GM21360 (cell line): ENCODE measurements at regions not wholly inside any gene's neighbourhood (a gene's known extent, or its start where the extent isn't known, plus 50 kb on each side); places are given as distances from the start of the nearest gene placed in this dataset.

Source experiments
- ATAC-seq: cut with Tn5 transposase; IDR thresholded peaks from one replicate; pipeline ENCODE4 v1.9.1; 2021; ENCODE audit warnings: mild to moderate bottlenecking, moderate library complexity; ENCODE audit not compliant: unreplicated experiment

DNA sequence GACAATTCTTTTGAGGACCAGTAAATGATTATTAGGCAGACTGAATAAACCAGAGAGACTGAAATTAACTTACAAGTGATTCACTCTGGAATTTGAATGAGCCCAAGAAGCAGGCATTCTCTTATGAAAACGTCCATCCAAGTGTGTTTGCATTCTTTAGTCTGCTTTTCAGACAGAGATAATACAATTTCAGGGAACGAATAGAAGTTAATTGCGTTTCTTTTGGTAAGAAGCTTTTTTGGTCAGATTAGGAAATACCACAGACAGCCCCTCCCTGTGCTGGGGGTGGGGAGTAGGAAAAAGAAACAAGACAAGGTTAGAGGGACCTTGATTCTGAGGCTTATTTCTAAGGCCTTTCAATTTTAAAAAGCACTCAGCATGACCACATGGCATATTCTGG is 874.4 kb downstream of the SUCLG1 start:
- no peak for ATAC-seq

DNA sequence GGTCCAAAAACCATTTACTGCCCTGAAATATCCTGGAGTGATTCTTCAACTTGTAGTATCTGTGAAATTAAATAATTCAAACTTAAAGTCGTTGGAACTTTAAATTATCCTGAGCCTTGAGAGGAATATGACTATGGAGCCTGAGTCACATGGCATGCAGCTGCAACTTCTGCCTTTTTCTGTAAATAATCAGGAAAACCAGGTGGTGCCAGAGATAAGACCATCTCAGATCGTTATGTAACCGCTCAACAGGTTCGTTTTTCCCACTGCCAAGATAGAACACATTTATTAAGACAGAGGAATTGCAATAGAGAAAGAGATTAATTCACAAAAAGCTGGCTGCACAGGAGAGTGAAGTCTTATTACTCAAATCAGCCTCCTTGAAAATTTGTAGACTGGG is 876.5 kb downstream of the SUCLG1 start:
- ATAC-seq: no peak

DNA sequence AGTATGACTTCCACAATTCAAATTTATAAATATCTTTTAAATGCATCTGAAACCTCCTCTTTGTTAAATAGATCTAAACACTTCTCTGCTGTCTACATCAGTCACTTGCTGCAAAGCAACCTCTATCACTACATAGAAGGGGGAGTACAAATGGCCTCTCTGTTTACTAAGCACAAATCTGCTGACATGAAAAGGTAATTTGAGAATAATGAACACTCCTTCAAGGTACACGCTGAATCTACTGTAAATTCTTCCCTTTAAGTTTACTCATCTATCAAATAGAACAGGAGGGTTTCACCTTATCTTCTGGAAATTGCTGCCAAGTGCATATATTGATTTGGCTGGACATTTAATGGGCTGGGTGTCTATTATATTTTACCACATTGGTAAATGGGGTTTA is 879.6 kb downstream of the SUCLG1 start:
- ATAC-seq: no peak

DNA sequence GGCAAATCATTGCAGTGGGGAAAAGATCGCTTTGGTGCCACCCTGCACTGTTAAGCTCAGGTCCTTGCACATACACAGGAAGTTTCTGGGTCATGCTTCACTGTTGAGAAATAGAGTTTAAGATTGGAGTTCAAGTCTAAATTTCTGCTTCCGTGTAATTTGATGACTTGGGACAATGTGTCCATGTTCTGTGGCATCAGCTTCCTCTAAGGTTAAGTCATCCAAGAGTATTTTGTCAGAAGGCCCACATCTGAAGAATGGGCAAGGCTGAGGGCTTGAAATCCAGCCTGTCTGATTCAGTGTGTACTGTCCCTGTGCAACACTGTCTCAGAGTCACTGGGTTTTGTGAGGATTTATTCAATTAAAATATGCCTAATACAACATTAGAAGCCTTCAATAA is 880.7 kb downstream of the SUCLG1 start:
- no peak for ATAC-seq

DNA sequence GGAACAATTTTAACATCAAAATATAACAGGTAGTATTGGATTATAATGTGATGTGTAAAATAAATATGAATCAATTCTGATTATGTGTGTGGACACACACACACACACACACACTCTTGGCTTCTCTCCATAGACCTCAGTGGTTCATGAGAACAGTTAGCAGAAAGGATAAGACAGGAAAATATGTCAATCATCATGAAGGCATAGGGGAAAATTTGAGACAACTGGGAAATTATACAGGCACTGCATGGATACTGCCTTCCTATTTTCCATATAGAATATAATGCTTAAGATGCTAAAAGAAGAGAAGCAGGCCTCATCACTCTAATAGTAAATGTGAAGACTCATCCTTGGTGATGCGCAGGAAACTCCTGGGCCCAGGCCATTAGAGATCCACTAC is 884.5 kb downstream of the SUCLG1 start:
- no peak for ATAC-seq

DNA sequence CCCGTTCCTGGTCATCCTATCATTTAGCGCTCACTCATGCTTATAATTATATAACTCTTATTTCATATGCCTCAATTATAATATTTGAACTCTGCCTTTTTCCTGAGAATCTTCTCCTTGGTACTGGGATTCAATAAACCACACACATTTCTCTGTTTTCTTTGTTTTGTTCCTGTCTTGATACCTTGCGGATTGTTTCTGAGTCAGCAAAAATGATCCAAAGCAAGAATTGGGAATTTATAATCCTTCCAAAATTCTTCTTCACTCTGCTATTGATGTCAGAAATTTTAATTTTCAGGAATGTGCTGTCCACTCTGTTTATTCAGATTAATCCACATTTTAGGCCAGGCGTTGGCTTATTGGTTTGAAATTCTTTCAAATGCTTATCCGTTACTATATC is 886.0 kb downstream of the SUCLG1 start:
- ATAC-seq: no peak

DNA sequence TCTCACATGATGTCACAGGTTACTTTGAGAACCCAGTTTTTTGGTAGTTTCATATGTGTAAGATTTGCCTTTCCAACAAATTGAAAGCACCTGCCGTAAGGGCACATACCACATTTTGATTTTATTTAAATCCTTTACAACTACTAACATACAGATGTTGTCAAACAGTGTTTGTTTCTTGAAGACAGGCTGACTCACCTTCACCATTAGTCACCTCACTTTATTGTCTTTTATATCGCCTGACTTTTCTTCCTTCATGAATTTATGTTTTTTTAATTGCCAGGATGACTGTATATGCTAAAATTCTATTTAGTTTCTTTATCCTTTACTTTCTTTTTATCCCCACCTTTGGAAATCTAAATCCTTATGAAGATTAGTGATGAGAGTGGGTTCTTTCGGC is 886.7 kb downstream of the SUCLG1 start:
- ATAC-seq: no peak

DNA sequence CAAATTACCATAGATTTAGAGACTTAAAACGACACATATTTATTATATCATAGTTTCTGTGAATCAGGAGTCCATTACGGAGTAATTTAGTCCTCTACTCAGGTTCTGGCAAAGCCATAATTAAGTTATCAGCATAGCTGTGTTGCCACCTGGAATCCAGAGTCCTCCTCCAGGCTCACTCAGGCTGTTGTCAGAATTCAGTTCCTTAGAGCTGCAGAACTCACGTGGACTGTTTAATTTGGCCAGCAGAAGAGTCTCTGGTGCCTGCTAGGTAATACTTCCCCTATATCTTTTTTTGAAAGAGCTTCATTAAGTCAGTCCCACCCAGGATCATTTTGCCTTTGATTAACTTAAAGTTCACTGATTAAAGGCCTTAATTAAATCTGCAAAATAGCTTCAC is 891.5 kb downstream of the SUCLG1 start:
- no peak for ATAC-seq

DNA sequence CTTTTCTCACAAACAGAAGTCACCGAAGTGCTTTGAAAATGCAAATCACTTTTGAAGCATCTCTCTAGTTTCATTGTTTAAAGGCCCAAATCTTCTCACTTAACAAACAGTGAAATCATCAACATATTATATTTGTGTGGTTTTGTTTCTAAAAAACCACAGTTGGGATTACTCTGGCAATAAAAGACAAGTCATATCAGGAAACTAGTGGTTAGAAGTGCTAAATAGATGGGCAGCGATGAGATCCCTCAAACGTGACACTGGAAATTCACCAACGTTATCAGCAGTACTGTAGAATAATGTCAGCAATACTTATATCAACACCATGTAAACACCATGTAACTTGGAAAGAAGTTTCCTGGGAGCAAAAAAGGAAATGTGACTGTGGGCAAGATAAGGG is 893.5 kb downstream of the SUCLG1 start:
- no peak for ATAC-seq

DNA sequence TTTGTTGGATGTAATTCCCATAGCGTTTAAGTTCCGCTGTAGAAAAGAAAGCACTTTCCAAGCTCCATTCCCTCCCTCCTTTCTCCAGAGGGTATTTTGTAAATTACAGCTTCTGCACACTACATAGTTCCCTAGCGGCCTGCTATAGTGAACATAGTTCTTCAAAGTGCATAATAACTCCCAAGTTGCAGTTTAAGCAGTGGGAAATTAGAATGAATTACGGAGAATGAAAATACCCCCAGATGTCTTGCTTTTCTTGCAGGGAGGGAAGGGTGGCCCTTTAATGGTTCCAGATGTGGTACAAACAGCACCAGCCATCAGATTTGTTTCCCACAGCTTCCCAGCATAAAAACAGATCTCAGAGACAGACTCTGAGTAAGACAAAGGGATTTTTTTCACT is 893.9 kb downstream of the SUCLG1 start:
- ATAC-seq: no peak

DNA sequence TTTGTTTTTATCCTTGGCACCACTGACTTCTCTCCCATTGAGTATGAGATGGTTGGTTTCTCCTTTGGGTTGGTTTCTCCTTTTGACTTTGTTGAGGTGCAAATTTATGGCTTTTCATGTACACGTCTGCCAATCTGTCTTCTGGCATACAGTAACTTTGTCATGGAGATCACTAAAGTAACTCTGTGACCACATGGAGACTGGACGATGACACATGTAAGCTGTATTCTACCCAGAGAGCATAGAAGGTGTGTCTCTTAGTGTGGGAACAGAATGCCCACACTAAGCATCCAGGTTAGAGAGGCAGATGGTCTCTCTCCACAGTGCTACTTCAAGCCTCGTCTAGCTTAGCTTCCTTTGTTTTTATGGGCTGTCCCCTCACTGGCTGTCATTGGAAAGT is 897.5 kb downstream of the SUCLG1 start:
- ATAC-seq: no peak

DNA sequence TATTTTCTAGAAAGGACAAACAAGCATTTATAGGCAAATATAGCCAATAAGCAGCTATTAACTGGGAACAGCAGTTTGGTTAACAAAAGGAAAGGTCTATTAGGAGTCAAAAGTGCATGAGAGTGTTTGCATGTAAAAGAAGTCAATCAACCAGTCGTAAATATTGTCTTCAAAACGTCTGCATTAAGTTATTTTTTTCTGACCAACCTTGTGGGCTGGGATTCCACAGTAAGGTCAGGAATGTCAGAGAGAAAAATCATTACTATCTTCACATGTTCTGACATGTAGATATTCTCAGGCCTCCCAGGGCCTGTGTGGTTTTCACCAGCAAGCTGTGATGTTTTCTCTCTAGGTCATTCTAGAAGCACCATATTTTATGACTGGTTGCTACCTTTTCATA is 922.5 kb downstream of the SUCLG1 start:
- no peak for ATAC-seq

DNA sequence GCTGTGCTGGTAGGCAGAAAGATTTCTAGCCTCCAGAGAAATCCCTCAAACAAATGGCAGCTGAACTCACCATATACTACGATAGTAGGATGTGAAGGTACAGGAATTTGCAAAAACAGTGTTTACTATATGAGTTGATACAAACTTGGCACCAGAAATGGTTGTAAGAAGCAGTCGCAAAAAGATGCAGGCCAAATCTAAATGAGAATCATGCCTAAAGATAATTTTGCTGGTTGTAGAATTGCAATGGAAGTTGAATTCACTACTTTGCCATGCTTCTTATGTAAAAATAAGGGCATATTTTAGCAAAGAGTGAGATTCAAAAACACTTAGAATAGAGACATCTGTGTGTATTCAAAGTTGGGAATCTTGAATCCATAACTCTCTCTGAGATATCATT is 924.7 kb downstream of the SUCLG1 start:
- ATAC-seq: no peak

DNA sequence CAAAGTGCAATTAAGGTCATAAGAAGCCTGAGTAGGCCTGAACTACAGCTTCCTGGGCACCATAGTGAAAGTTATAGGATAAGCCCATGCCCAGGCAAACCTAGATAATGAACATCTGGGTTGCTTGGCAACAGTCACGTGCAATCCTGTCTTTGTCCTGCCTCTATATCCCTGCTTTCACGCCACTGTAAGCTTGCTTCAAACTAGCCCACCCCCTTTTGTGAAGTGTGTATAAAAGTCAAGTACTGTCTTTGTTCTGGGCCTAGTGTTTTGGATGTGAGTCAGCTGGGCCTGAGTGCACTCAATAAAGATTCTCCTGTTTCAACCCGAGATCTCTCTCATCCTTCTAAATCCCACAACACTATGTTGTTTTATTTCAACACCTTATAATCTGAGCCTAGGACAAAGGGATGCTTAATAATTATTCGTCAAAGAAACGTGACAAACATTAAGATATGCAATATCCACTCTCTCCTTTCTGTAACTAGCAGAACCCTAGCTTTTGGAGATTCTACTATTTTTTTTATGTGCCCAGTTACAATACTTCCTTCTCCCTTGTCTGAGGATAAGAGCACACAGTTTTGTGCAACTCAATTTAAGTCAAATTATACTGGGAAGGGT is 927.8 kb downstream of the SUCLG1 start:
- ATAC-seq: no peak

DNA sequence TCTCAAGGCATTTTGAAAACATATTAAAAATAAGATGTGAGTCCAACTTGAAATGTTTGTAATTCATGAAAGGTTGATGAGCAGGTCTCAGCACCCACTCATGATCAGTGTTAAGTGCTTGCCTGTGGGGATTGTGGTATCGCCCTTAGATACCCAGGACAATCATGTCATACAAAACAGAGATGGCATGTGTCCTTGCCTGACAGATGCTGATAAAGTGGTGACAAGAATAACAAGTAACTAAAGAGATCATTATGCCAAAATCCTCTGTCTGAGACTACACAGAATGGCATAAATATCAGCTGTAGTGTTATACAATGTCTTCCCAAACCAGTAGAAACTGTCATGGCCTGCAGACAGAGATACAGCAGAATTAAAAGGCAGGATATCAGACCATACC is 930.3 kb downstream of the SUCLG1 start:
- ATAC-seq: no peak

DNA sequence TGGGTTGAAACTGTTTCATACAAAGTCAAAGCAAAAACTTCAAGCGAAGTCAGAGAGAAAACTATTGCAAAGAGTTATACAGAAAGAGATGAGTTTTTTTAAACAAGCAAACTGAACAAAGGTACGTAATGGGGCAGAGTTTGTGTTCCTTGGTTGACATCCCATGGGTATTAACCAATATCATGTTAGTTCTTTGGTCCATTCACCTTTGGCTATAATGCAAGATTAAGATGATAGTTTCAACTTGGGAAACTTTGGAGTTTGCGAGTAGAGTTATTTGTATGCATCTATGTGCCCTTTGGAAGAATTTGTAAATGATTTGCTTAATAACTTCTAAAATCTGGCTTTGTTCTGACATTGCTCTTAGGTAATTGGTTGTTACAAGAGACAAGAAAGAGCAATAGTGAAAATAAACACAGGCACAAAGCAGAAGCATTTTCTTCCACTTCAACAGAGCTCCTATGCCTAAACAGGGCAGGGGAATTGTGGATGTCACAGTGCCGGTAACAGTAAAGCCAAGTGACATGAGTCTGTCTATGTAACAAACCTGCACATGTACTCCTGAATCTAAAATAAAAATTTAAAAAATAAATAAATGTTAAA is 936.1 kb downstream of the SUCLG1 start:
- no peak for ATAC-seq

DNA sequence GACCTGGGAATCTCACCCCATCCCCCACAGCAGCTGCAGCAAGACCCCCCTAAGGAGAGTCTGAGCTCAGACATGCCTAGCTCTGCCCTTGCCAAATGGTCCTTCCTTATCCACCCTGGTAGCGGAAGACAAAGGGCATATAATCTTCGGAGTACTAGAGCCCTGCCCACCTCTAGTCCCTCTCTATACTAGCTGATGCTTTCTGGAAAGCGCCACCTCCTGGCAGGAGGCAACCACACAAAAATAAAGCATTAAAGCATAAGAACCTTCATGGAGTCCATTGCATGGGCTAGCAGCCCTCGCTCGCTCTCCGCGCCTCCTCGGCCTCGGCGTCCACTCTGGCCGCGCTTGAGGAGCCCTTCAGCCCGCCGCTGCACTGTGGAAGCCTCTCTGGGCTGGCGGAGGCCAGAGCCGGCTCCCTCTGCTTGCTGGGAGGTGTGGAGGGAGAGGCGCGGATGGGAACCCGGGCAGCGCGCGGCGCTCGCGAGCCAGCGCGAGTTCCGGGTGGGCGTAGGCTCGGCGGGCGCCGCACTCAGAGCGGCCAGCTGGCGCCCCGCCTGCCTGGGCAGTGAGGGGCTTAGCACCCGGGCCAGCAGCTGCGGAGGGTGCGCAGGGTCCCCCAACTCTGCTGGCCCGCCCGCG is 941.2 kb downstream of the SUCLG1 start:
- ATAC-seq: no peak

DNA sequence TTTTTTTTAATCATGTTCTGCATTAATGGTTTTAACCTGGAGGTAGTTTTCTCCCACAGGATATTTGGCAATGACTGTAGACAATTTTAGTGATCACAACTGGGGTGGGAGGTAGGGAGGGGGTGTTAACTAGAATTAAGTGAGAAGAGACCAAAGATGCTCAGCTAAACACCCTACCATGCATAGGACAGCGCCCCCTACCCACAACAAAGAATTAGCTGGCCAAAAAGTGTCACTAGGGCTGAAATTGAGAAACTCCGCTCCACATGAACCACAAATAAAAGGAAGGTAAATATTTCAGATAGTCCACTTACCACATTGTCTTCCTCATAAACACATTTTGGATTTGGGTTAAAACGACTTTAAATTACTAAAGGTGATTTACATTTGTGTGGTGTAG is 942.6 kb downstream of the SUCLG1 start:
- ATAC-seq: no peak

DNA sequence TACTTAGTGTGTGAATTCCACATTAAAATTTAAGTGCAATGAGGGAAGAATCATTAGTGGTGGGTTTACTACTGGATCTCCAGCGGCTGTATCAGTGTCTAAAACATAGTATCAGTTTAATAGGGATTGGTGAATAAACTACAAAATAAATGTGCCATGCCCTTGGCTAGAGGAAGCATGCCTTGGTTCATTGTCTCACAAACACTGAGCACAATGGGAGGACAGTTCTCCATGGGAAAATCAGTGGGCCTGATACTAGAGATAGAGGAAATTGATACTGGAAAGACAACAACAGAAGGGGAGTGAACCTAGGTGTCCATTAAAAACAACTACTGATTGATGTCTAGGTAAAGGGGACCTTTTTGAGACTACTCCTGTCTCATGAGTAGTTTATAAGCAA is 971.6 kb downstream of the SUCLG1 start:
- ATAC-seq: no peak

DNA sequence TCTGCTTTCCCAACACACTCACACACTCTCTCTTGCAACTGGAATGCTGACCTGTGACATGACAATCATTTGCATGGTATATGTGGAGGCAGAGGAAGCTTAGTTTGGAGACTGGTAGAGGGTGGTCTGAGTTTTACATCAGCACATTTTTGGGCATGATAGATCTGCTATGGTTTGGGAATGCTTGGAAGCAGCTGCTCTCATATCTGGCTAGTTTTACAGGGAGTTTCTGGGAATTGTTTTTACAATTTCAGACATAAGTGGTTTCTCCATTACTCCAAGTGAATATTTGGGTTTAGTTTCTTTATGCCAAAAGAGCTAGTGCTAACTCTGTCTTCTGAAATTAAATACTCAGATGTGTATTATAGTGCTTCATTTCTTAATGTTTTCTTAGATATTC is 977.6 kb downstream of the SUCLG1 start:
- ATAC-seq: no peak

DNA sequence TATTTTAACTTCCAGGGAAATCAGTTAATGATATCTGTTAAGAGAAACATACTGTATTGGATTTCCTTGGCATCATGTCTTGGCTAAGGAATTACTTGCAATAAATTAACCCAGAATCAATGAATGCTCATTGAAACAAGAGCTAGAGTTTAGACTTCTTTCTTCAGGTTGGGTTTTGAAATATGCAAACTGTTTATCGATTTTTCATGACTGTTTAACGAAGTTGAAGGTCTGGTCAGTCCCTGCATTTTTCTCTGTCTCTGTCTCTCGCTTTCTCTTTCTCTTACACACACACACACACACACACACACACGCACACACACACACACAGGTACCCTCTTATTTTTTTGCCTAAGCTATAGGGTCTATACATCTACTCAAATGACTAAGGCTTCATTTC is 981.0 kb downstream of the SUCLG1 start:
- ATAC-seq: no peak

DNA sequence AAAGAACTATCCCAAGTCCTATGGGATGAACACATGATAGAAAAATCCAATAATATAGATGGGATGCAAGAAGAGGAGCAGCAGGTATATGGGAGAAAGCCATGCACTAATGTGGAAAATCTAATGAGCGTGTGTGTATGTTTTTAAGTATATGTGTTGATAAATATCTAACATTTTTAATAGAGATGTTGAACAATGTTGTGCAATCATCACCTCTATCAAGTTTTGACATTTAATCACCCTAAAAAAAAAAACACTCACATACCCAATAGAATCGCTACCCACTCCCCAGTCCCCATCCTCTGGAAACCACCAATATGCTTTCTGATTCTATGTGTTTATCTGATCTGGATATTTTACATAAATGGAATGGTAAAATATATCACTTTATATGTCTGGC is 983.7 kb downstream of the SUCLG1 start:
- no peak for ATAC-seq

DNA sequence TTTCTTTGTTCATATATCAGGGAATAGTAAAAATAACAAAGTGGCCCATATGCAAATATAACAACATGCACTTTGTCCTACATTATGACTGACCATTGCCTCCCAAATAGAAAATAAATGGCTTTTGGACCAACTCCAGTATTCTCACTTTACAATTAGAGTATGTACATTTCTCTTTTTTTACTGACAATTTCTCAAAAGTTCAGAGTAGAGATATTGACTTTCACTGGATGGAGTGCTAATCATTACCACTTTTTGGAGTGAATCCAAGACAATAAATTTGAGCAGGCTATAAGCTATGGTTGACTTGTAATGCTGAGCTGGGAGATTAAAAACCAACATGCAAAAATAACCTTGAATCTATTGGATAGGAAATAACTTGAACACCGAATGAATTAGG is 987.4 kb downstream of the SUCLG1 start:
- ATAC-seq: no peak
